Fibroblast of the conjunctiva (primary cell): ENCODE measurements at regions not wholly inside any gene's neighbourhood (a gene's known extent, or its start where the extent isn't known, plus 50 kb on each side); places are given as distances from the start of the nearest gene placed in this dataset.
"Not testable (repeated sequence)": the region's sequence is repeated elsewhere in the genome, so short reads cannot be mapped to it uniquely, and the experiment has no call there.

Experiments used
- DNase-seq: peaks from one replicate; pipeline ENCODE4 v3.0.0-alpha.2; 2010; ENCODE audit warnings: low read depth

DNA sequence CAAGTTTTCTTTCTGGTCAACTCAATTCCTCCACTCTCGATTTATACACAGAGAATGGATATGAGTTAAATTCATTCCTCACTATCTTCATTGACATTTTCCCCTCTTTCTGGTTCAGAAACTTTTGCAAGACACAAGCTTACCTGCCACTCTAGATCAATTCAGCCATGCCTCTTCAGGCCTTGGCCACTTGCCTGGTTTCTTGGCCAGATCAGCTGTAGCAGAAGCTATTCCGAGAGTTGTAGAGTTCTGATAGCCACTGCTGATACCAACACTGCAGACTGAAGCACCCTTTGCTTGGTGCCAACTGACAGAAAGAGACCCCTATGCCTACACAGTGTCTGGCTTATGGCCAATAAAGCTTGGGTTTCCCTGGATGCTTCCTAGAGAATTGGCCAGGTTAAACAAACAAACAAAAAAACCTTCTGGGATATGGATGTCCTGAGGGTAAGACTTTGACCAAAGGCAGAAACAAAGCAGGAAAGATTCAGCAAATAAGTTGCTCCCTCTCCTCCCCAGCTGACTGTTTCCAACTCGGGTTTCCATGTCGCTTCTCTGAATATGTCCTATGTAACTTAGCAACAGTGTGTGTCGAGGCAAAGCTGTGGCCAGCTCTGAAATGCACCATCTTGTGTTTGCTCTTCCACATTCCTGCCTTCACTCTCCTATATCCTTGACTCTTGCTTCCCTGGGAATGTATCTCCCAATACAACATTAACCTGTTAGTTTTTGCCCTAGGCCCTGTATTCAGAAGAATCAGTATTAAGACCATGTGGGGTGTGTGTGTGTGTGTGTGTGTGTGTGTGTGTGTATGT, 521.6 kb downstream of the EPHA3 start:
- DNase-seq: no peak

GRCh38 chr3:89635137-89635536, 527.7 kb downstream of the EPHA3 start:
- DNase-seq: no peak

GRCh38 chr3:89644716-89645115, 537.3 kb downstream of the EPHA3 start:
- DNase-seq: no peak

GRCh38 chr3:89649431-89649830, 542.0 kb downstream of the EPHA3 start:
- no peak for DNase-seq

GRCh38 chr3:89654031-89654430, 546.6 kb downstream of the EPHA3 start:
- no peak for DNase-seq

GRCh38 chr3:89656388-89656787, 549.0 kb downstream of the EPHA3 start:
- DNase-seq: no peak

- DNase-seq: no peak
Measured at GRCh38 chr3:89679686-89680085, 572.3 kb downstream of the EPHA3 start.

GRCh38 chr3:89682556-89682955, 575.1 kb downstream of the EPHA3 start:
- DNase-seq: no peak

GRCh38 chr3:89685731-89686130, 578.3 kb downstream of the EPHA3 start:
- no peak for DNase-seq

- DNase-seq: peak; percentile 48
Measured at GRCh38 chr3:89690646-89691045, 583.2 kb downstream of the EPHA3 start.

- no peak for DNase-seq
Measured at GRCh38 chr3:89692601-89693000, 585.2 kb downstream of the EPHA3 start.

- no peak for DNase-seq
Measured at GRCh38 chr3:89697321-89697916, 590.0 kb downstream of the EPHA3 start.

DNA sequence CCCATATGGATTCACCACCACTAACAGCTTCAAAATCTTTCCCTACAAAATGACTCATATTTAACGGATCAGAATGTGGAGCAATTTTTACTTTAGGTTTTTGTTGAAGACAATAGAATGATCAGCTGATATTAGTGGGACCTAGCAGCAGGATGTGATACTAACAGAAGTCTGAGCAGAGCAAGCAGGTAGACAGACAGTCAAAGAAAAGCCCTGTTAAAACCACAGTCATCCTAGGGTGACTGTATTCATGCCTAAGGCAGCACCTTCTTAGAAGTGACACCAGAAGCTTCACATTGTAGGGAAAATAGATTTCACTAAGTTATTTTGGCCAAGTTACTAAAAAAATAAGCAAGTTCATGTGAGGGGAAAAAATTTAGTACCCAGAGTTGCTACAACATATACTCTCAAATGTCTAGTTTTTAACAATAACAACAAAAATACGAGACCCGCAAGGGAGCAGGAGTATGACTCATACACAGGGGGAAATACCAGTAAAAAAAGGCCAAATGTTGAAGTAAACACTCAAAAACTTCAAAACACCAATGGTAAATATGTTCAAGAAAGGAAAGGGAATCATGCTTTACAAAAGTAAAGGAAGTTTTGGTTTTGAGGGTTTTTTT, 590.9 kb downstream of the EPHA3 start:
- DNase-seq: no peak

DNA sequence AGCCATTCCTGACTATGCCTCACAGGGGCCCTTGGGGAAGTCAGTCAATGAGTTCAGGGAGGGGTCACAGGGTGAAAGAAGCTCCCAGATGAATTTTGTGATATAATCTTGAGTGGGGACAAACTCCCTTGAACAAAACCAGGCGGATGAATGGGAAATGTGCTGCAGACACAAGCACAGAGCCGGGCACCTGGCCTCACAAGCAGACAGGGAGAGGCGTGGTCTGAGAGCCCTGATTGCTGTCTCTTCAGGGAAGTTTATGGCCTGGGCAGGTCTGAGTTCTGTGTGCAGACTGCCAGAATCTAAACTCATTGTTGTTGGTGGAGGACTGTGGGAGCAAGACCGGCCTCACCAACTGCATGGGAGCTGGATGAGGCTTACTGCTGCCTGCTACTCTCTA, 591.8 kb downstream of the EPHA3 start:
- DNase-seq: no peak

GRCh38 chr3:89699771-89700170, 592.4 kb downstream of the EPHA3 start:
- no peak for DNase-seq

DNA sequence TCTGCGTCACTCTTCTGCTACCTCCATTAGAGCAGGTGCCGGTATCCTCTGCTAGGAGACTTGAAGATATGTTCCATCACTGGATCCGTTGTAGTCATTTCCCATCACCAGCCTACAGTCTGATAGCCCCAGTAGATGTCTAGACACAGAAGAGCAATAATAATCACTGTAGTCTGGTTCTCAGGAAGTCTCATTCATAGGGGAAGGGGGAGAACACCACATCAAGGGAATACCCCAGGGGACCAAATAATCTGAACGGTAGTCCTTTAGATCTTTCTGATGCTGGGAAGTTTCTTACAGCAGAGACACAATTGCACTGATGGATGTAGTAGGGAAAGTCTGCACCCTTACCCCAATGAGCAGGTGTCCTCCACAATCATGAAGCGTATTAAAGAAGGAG, 595.0 kb downstream of the EPHA3 start:
- no peak for DNase-seq

- DNase-seq: no peak
Measured at GRCh38 chr3:89713196-89713595, 605.8 kb downstream of the EPHA3 start.

GRCh38 chr3:89714237-89714636, 606.8 kb downstream of the EPHA3 start:
- DNase-seq: no peak

DNA sequence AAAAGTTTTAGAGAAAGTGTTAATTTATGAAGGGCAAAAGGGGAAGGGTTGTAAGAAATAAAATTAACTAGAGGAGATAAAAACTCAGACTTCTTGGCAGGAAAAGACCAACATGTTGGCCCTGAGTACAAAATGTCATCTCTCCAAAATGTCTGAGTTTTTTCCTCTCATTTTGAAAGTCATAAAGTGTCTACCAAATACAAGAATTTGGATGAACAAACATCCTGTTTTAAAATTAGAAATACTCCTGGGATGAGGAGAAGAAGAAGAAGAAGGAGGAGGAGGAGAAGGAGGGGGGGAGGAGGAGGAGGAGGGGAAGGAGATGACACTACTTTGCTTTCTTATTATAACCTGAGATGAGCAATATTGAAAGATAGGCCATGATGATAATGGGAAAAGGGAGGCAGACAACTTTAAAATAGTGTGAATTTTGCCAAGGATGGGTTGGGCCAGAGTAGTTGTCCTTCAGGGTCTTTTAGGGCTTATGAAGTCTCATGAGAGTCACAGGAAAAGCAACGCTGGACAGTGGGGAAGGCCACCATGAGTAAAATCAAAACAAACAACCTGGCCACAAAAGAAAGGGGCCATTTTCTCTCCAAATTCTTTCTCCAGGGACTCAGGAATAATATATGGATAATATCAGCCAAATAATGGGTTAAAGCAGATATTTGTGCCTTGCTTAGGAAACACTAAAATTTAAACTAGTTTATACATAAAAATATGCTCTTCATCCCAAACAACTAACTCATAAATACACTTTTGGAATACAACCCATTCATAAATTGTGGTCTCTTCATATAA, 632.9 kb downstream of the EPHA3 start:
- no peak for DNase-seq

DNA sequence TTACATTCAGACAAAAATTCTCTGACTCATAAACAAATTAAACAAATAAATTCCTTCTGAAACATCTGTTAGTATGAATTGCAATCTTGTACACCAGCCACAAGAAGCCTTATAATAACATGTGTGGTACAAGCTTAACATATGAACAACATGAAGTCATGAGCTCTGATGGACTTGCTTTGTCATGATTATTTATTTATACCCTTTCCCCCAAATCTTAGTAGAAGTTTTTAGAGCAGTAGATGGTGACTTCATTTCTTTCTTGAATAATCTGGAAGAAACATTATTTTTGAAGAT, 633.4 kb downstream of the EPHA3 start:
- DNase-seq: peak; percentile 24

- no peak for DNase-seq
Measured at GRCh38 chr3:89742546-89742945, 635.1 kb downstream of the EPHA3 start.

- DNase-seq: not testable (repeated sequence)
Measured at GRCh38 chr3:89747541-89748278, 640.3 kb downstream of the EPHA3 start.
